ENCODE measurements at regions not wholly inside any gene's neighbourhood (a gene's known extent, or its start where the extent isn't known, plus 50 kb on each side); places are given as distances from the start of the nearest gene placed in this dataset.
A peak's percentile ranks its signal among the peaks of the same experiment; 100 is the strongest.

GRCh38 chr7:138176060-138176459 lies 99.8 kb downstream of the AKR1D1 start:
- POLR2A ChIA-PET (ENCODE audit: unreplicated experiment): no interaction called here
- intact Hi-C loops (cut with micrococcal nuclease): no loop called here
- CTCF ChIA-PET: no interaction called here
- Histone ChIP-seq H3K27me3 (ENCODE audit: control insufficient read depth, insufficient read depth, low read length) (no peaks in the 10 kb centered on the region), H3K18ac (ENCODE audit: low read depth, low read length) (no peak overlapping the region), H3K56ac (ENCODE audit: extremely low read depth, insufficient read depth, low read length) (no peak overlapping the region), H3K27ac (ENCODE audit: insufficient read depth, low read length) (no peak overlapping the region), H4K91ac (ENCODE audit: insufficient read depth, low read depth, low read length) (no peak overlapping the region), H2AK9ac (replicated peaks; ENCODE audit: low read depth, low read length, poor library complexity) (no peak overlapping the region), H2BK120ac (ENCODE audit: low read depth, low read length) (no peak overlapping the region), H2BK20ac (ENCODE audit: low read depth, low read length) (no peak overlapping the region), H2BK5ac (ENCODE audit: low read depth, low read length, poor library complexity, severe bottlenecking) (no peak overlapping the region), H3K4ac (ENCODE audit: low read depth, low read length) (no peak overlapping the region), H4K5ac (ENCODE audit: low read depth, low read length) (no peak overlapping the region), H3K23ac (ENCODE audit: low read depth, low read length) (no peak overlapping the region), H3K4me3 (ENCODE audit: insufficient read depth, low read depth, low read length) (no peak overlapping the region), H4K20me1 (ENCODE audit: insufficient read depth, low read length) (no peaks in the 10 kb centered on the region), H3K4me1 (ENCODE audit: control insufficient read depth, insufficient read depth, low read length) (no peaks in the 10 kb centered on the region), H4K8ac (ENCODE audit: low read depth in 2 of 2, low read length in 2 of 2) (no peak overlapping the region), H2BK15ac (ENCODE audit: low read depth, low read length) (no peak overlapping the region), H3K14ac (replicated peaks; ENCODE audit: low read depth, low read length) (no peak overlapping the region), H3K9me3 (ENCODE audit: control insufficient read depth, insufficient read depth, low read length) (peaks cover 3% of the 10 kb centered on the region), H3K9ac (ENCODE audit: low read depth, low read length) (no peak overlapping the region), H3K36me3 (ENCODE audit: control insufficient read depth, insufficient read depth, low read length) (no peaks in the 10 kb centered on the region), H2AK5ac (ENCODE audit: low read depth, low read length) (no peak overlapping the region), H3K4me2 (ENCODE audit: low read depth, low read length) (no peak overlapping the region), H3K79me1 (ENCODE audit: low read depth in 1 of 2, low read length in 2 of 2) (no peaks in the 10 kb centered on the region), H3K9me1 (ENCODE audit: insufficient read depth, low read length) (no peaks in the 10 kb centered on the region), H2AFZ (replicated peaks; ENCODE audit: low read length, poor library complexity) (no peak overlapping the region)
- dilution Hi-C loops (cut with HindIII; ENCODE audit: low sequenced_read_pairs, unreplicated experiment): no loop called here
- 0 out of 2 replicates have a peak, but pooled peaks have one; percentile 12 for TF ChIP-seq MAFK (IDR thresholded peaks at IDR 0.05; ENCODE audit: low read depth, low read length)
- no peak for TF ChIP-seq ELK1 (IDR thresholded peaks at IDR 0.05; ENCODE audit: borderline replicate concordance, low read depth, low read length)
- BruUV-seq (replicated peaks): no TSS peak
- 40% methylated on average over 1 of the region's 5 CpGs; no CpG with 5 or more reads in 1 of the 2 experiments for WGBS, 2 experiments (ENCODE audit: extremely low coverage in 2 of 2, insufficient read length in 1 of 2)
- in situ Hi-C loops (cut with MboI; ENCODE audit: low sequenced_read_pairs): no loop called here
- ATAC-seq (ENCODE audit: low read depth) (no peak), DNase-seq (no peak)

All from IMR-90 (cell line).